ENCODE measurements at regions not wholly inside any gene's neighbourhood (a gene's known extent, or its start where the extent isn't known, plus 50 kb on each side); places are given as distances from the start of the nearest gene placed in this dataset.

GRCh38 chr12:125579916-125580315, 514.7 kb downstream of the AACS start:
- no peak overlapping the region for H3K4me3 ChIP-seq (replicated peaks in 1 of 2; ENCODE audit: low read depth in 2 of 2, low read length in 2 of 2)
- TF ChIP-seq CTCF (IDR thresholded peaks at IDR 0.05; ENCODE audit: low read depth, low read length), result no peak
- no peak for DNase-seq (ENCODE audit: low read depth in 2 of 2)

GRCh38 chr12:125583071-125583470, 517.8 kb downstream of the AACS start:
- no peak for DNase-seq (ENCODE audit: low read depth in 2 of 2)
- H3K4me3 ChIP-seq (replicated peaks in 1 of 2; ENCODE audit: low read depth in 2 of 2, low read length in 2 of 2), result no peak overlapping the region
- TF ChIP-seq CTCF (IDR thresholded peaks at IDR 0.05; ENCODE audit: low read depth, low read length), result no peak

- DNase-seq (ENCODE audit: low read depth in 2 of 2), result no peak
- TF ChIP-seq CTCF (IDR thresholded peaks at IDR 0.05; ENCODE audit: low read depth, low read length), result no peak
- H3K4me3 ChIP-seq (replicated peaks in 1 of 2; ENCODE audit: low read depth in 2 of 2, low read length in 2 of 2), result no peak overlapping the region
These were observed 521.2 kb downstream of the AACS start for GRCh38 chr12:125586441-125586840.

GRCh38 chr12:125593269-125593668, 528.0 kb downstream of the AACS start:
- DNase-seq (ENCODE audit: low read depth in 2 of 2), result no peak
- TF ChIP-seq CTCF (IDR thresholded peaks at IDR 0.05; ENCODE audit: low read depth, low read length), result no peak
- H3K4me3 ChIP-seq (replicated peaks in 1 of 2; ENCODE audit: low read depth in 2 of 2, low read length in 2 of 2), result no peak overlapping the region

- TF ChIP-seq CTCF (IDR thresholded peaks at IDR 0.05; ENCODE audit: low read depth, low read length), result no peak
- H3K4me3 ChIP-seq (replicated peaks in 1 of 2; ENCODE audit: low read depth in 2 of 2, low read length in 2 of 2), result no peak overlapping the region
- DNase-seq (ENCODE audit: low read depth in 2 of 2), result no peak
These were observed 539.7 kb downstream of the AACS start for GRCh38 chr12:125604976-125605375.

GRCh38 chr12:125606312-125606711, 541.1 kb downstream of the AACS start:
- no peak for TF ChIP-seq CTCF (IDR thresholded peaks at IDR 0.05; ENCODE audit: low read depth, low read length)
- DNase-seq (ENCODE audit: low read depth in 2 of 2), result no peak
- H3K4me3 ChIP-seq (replicated peaks in 1 of 2; ENCODE audit: low read depth in 2 of 2, low read length in 2 of 2), result no peak overlapping the region

GRCh38 chr12:125610292-125610691, 545.1 kb downstream of the AACS start:
- no peak for TF ChIP-seq CTCF (IDR thresholded peaks at IDR 0.05; ENCODE audit: low read depth, low read length)
- DNase-seq (ENCODE audit: low read depth in 2 of 2), result no peak
- no peak overlapping the region for H3K4me3 ChIP-seq (replicated peaks in 1 of 2; ENCODE audit: low read depth in 2 of 2, low read length in 2 of 2)

Measured in cardiac fibroblast (primary cell).